Smooth muscle cell (in vitro differentiated cells): ENCODE measurements at regions not wholly inside any gene's neighbourhood (a gene's known extent, or its start where the extent isn't known, plus 50 kb on each side); places are given as distances from the start of the nearest gene placed in this dataset.

Experiments
- DNase-seq: peaks from one replicate; lab custom pipeline; 2025; ENCODE audit not compliant: unreplicated experiment; lab: John Stamatoyannopoulos, UW
- H2AFZ ChIP-seq: fragments of 200-600 bp; sonication (generic); 2 replicates; pipeline ENCODE4 v1.6.0; 2016; ENCODE audit warnings: antibody characterized with exemption, low read depth, mild to moderate bottlenecking
- H3F3A ChIP-seq: fragments of 200-600 bp; sonication (generic); 2 replicates; pipeline ENCODE4 v1.6.0; 2017; ENCODE audit warnings: antibody characterized with exemption, low read depth
- H3K27ac ChIP-seq: fragments of 200-600 bp; sonication (generic); 2 replicates; pipeline ENCODE4 v1.5.1; 2016; ENCODE audit warnings: low read depth, mild to moderate bottlenecking
- H3K27me3 ChIP-seq: fragments of 200-600 bp; sonication (generic); 2 replicates; pipeline ENCODE4 v1.6.1; 2016; ENCODE audit warnings: low read depth, mild to moderate bottlenecking
- H3K36me3 ChIP-seq: fragments of 200-600 bp; sonication (generic); 2 replicates; pipeline ENCODE4 v1.5.1; 2016; ENCODE audit warnings: low read depth
- H3K4me1 ChIP-seq: fragments of 200-600 bp; sonication (generic); 2 replicates; pipeline ENCODE4 v1.5.1; 2016; ENCODE audit warnings: low read depth
- H3K4me2 ChIP-seq: fragments of 200-600 bp; sonication (generic); 2 replicates; pipeline ENCODE4 v1.6.0; 2016; ENCODE audit warnings: mild to moderate bottlenecking
- H3K4me3 ChIP-seq: fragments of 200-600 bp; sonication (generic); 2 replicates; pipeline ENCODE4 v1.5.1; 2016; ENCODE audit warnings: mild to moderate bottlenecking
- H3K79me2 ChIP-seq: fragments of 200-600 bp; sonication (generic); 2 replicates; pipeline ENCODE4 v1.6.0; 2016; ENCODE audit warnings: low read depth, mild to moderate bottlenecking
- H3K9ac ChIP-seq: fragments of 200-600 bp; sonication (generic); 2 replicates; pipeline ENCODE4 v1.6.0; 2016; ENCODE audit warnings: low read depth
- H3K9me3 ChIP-seq: fragments of 200-600 bp; sonication (generic); replicated peaks from 2 replicates; pipeline ENCODE4 v1.5.1; 2016; ENCODE audit warnings: low read depth
- H4K20me1 ChIP-seq: fragments of 200-600 bp; sonication (generic); 2 replicates; pipeline ENCODE4 v1.6.0; 2016; ENCODE audit warnings: low read depth
- WGBS: methylation state at CpG from one replicate; pipeline ENCODE4 v1.1.7; 2016; ENCODE audit warnings: low lambda C conversion rate; 5-methylcytosine and 5-hydroxymethylcytosine counted together
- TF ChIP-seq, protein P1 (sequence below): fragments of 200-600 bp; sonication (generic); IDR thresholded peaks from 2 replicates; pipeline ENCODE4 v1.5.1; 2017; ENCODE audit warnings: borderline replicate concordance, mild to moderate bottlenecking, antibody characterized with exemption; ENCODE audit not compliant: insufficient read depth, poor library complexity, severe bottlenecking

DNA sequence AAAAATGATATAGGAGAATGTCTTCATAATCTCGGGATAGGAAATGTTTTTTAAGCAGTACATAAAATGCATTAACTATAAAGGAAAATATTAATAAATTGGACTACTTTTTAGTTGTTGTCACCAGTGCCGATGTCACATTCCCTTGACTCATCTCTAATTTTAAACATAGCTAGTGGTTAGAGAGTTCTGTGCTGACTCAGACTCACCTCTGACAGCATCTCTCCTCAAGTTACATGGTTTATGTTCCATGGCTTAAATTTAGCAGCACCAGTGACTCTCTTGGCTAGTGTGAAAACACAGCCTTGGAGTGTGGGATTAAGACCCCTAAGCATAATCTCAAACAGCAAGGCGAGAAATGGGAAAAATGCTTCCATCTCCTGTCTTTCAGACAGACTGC lies 311.8 kb upstream of the MMS22L start:
- WGBS: 33% methylated on average over 3 of the region's 3 CpGs
- H3K4me2 ChIP-seq: peak overlapping the region; percentile 45

DNA sequence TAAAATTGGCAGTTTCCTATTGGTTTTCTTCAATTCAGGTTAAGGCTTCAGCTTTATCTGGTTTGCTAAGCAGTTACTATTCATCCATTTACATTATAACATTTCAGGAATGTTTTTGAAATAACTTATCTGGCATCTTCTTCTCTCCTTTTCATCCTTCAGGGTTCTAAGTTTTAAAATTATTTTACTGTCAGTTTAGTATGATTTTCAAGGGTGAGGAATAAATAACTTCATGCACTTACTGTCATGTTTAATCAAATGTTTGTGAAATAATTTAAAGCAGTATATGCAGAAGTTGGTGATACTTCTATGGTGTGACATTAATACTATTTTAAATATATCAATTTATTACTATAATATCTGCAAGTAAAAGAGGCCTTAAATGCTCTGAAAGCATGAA lies 338.1 kb upstream of the MMS22L start:
- Histone ChIP-seq H3K4me3 (no peak overlapping the region), H3F3A (no peaks in the 10 kb centered on the region)
- TF ChIP-seq, protein P1, sequence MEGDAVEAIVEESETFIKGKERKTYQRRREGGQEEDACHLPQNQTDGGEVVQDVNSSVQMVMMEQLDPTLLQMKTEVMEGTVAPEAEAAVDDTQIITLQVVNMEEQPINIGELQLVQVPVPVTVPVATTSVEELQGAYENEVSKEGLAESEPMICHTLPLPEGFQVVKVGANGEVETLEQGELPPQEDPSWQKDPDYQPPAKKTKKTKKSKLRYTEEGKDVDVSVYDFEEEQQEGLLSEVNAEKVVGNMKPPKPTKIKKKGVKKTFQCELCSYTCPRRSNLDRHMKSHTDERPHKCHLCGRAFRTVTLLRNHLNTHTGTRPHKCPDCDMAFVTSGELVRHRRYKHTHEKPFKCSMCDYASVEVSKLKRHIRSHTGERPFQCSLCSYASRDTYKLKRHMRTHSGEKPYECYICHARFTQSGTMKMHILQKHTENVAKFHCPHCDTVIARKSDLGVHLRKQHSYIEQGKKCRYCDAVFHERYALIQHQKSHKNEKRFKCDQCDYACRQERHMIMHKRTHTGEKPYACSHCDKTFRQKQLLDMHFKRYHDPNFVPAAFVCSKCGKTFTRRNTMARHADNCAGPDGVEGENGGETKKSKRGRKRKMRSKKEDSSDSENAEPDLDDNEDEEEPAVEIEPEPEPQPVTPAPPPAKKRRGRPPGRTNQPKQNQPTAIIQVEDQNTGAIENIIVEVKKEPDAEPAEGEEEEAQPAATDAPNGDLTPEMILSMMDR: no peak

More for the DNA sequence above, 311.8 kb upstream of the MMS22L start:
- H3K9ac ChIP-seq: peak overlapping the region; percentile 27
- no peaks in the 10 kb centered on the region for H3K9me3 ChIP-seq
- no peak overlapping the region for H2AFZ ChIP-seq
- no peaks in the 10 kb centered on the region for H4K20me1 ChIP-seq
- TF ChIP-seq, protein P1: no peak
- H3K79me2 ChIP-seq: no peaks in the 10 kb centered on the region
- no peaks in the 10 kb centered on the region for H3K4me1 ChIP-seq
- H3K27ac ChIP-seq: peak overlapping the region; percentile 45
- H3K27me3 ChIP-seq: no peaks in the 10 kb centered on the region
- DNase-seq: no peak
- H3F3A ChIP-seq: no peaks in the 10 kb centered on the region
- H3K4me3 ChIP-seq: no peak overlapping the region
- H3K36me3 ChIP-seq: no peaks in the 10 kb centered on the region

DNA sequence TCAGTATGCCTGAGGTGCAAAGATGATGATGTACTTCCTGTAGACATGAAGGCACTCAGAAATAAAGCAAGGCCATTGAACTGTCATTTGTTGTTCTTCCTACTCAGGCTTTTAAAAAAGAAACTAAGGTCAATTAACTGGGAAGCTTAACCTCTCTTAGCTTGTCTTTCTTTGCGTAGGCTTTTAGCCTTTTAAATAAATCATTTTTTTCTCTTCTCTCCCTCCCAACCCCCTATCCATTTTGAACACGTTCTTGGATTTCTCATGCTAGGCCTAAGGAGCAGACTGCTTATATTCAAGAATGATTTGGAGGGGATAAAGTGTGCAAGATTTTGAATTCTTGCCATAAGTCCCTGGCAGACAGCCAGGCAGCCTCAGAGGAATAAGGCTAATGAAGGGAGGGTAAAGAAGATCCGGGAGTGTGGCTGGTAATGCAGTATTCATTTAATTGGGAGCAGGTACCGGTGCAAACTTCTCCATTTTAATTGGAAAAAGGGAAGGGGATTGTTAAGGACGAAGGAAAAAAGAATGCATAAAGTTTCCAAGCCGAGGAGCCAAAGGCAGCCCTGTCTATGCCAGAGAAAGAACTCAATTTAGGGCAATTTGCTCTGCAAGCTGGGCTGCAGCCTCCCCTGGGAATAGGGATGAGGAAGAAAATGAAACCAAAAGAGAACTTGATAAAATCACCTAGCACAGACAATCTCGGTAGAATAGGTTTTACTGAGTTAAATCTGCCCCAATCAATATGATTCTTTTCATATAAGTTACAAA lies 343.8 kb upstream of the MMS22L start:
- Histone ChIP-seq H3K9ac (no peak overlapping the region), H3K36me3 (no peaks in the 10 kb centered on the region), H3K27ac (no peak overlapping the region), H3K4me3 (no peak overlapping the region), H2AFZ (no peak overlapping the region), H3F3A (no peaks in the 10 kb centered on the region), H4K20me1 (no peaks in the 10 kb centered on the region), H3K4me2 (no peak overlapping the region), H3K9me3 (no peaks in the 10 kb centered on the region), H3K4me1 (peaks cover 10% of the 10 kb centered on the region), H3K79me2 (no peaks in the 10 kb centered on the region), H3K27me3 (no peaks in the 10 kb centered on the region)
- no peak for DNase-seq
- WGBS: 72% methylated on average over 7 of the region's 7 CpGs
- TF ChIP-seq, protein P1: no peak

More for the DNA sequence above, 338.1 kb upstream of the MMS22L start:
- no peak for DNase-seq
- no peaks in the 10 kb centered on the region for H4K20me1 ChIP-seq
- H3K36me3 ChIP-seq: no peaks in the 10 kb centered on the region
- H3K9me3 ChIP-seq: no peaks in the 10 kb centered on the region
- H3K4me1 ChIP-seq: no peaks in the 10 kb centered on the region
- no peaks in the 10 kb centered on the region for H3K79me2 ChIP-seq
- H3K27me3 ChIP-seq: no peaks in the 10 kb centered on the region
- H3K4me2 ChIP-seq: no peak overlapping the region
- no peak overlapping the region for H2AFZ ChIP-seq
- no peak overlapping the region for H3K27ac ChIP-seq
- no peak overlapping the region for H3K9ac ChIP-seq

DNA sequence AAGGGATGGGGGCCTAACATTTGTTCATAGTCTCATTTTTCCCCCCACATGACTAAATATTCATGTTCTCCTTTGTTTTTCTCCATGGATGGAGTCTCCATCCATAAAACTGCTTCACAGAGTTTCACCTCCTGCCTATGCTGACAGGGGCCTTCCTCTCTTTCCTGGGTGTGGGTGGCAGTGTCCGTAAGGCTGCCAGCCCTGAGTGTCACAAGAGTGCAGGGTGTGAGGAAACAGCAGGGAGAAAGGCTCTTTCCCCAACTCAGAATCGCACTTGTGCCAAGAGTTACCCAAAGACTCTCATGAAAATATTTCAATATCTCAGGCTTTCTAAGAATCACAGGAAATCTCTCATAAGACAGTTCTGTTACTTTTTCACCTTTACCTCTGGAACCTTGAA lies 346.2 kb upstream of the MMS22L start:
- Histone ChIP-seq H3F3A (no peaks in the 10 kb centered on the region), H3K9me3 (no peaks in the 10 kb centered on the region), H3K27ac (no peak overlapping the region), H3K4me3 (no peak overlapping the region), H3K36me3 (no peaks in the 10 kb centered on the region), H3K4me2 (no peak overlapping the region), H3K4me1 (peaks cover 10% of the 10 kb centered on the region), H2AFZ (no peak overlapping the region), H4K20me1 (no peaks in the 10 kb centered on the region), H3K9ac (no peak overlapping the region), H3K79me2 (no peaks in the 10 kb centered on the region), H3K27me3 (no peaks in the 10 kb centered on the region)
- TF ChIP-seq, protein P1: no peak
- 82% methylated on average over 2 of the region's 2 CpGs for WGBS
- no peak for DNase-seq
